PC-3 (cell line): ENCODE measurements at regions not wholly inside any gene's neighbourhood (a gene's known extent, or its start where the extent isn't known, plus 50 kb on each side); places are given as distances from the start of the nearest gene placed in this dataset.
A peak's percentile ranks its signal among the peaks of the same experiment; 100 is the strongest.

ENCODE experiments used
- ATAC-seq: fragments of 200-7000 bp; cut with Tn5 transposase; 2 replicates; pipeline ENCODE4 v1.9.1; 2020; ENCODE audit warnings: mild to moderate bottlenecking, moderate library complexity
- BruUV-seq: library from RNA; stranded (reverse); fragments of 400-500 nt; replicated peaks from 2 replicates; lab custom pipeline; 2021; lab: Mats Ljungman, UMichigan
- CTCF ChIA-PET: fragments of 300-600 bp; sonication (Branson Sonifier 250); formaldehyde crosslinking; loops from one replicate; lab custom pipeline; 2022; ENCODE audit warnings: antibody characterized with exemption; lab: Charles Lee
- POLR2A ChIA-PET: fragments of 300-600 bp; sonication (Branson Sonifier 250); formaldehyde crosslinking; loops from one replicate; lab custom pipeline; 2022; ENCODE audit warnings: antibody characterized with exemption; ENCODE audit not compliant: unreplicated experiment; lab: Charles Lee
- DNase-seq: peaks from one replicate; pipeline ENCODE4 v3.0.0-alpha.2; 2015
- H2AFZ ChIP-seq: fragments of 300-600 bp; sonication (generic); 2 replicates; pipeline ENCODE4 v1.6.0; 2016; ENCODE audit warnings: antibody characterized with exemption, low read length
- H3F3A ChIP-seq: fragments of 300-600 bp; sonication (generic); one replicate; pipeline ENCODE4 v1.6.0; 2017; ENCODE audit warnings: antibody characterized with exemption, low read length, control low read depth, mild to moderate bottlenecking; ENCODE audit not compliant: unreplicated experiment
- H3K27ac ChIP-seq: fragments of 300-600 bp; sonication (generic); 2 replicates; pipeline ENCODE4 v1.5.1; 2016; ENCODE audit warnings: mild to moderate bottlenecking, low read length
- H3K27me3 ChIP-seq: fragments of 300-600 bp; sonication (generic); 2 replicates; pipeline ENCODE4 v1.6.1; 2016; ENCODE audit warnings: low read length, mixed read lengths
- H3K36me3 ChIP-seq: fragments of 300-600 bp; sonication (generic); 2 replicates; pipeline ENCODE4 v1.6.1; 2016; ENCODE audit warnings: low read depth, mixed run types, low read length, mixed read lengths
- H3K4me1 ChIP-seq: fragments of 300-600 bp; sonication (generic); 2 replicates; pipeline ENCODE4 v1.5.1; 2016; ENCODE audit warnings: low read length; ENCODE audit not compliant: insufficient read depth
- H3K4me2 ChIP-seq: fragments of 300-600 bp; sonication (generic); 2 replicates; pipeline ENCODE4 v1.6.0; 2016; ENCODE audit warnings: low read length
- H3K4me3 ChIP-seq: fragments of 300-600 bp; sonication (generic); 2 replicates; pipeline ENCODE4 v1.5.1; 2016; ENCODE audit warnings: mild to moderate bottlenecking, low read length, mixed read lengths
- H3K79me2 ChIP-seq: fragments of 300-600 bp; sonication (generic); 2 replicates; pipeline ENCODE4 v1.6.1; 2017; ENCODE audit warnings: low read length, mixed read lengths
- H3K9ac ChIP-seq: fragments of 300-600 bp; sonication (generic); 2 replicates; pipeline ENCODE4 v1.6.0; 2016; ENCODE audit warnings: mild to moderate bottlenecking, low read length
- H3K9me2 ChIP-seq: fragments of 300-600 bp; sonication (generic); replicated peaks from 2 replicates; pipeline ENCODE4 v1.6.1; 2016; ENCODE audit warnings: mixed run types, low read length, mixed read lengths
- H3K9me3 ChIP-seq: fragments of 300-600 bp; sonication (generic); 2 replicates; pipeline ENCODE4 v1.6.1; 2016; ENCODE audit warnings: low read length, mixed read lengths
- H4K20me1 ChIP-seq: fragments of 300-600 bp; sonication (generic); 2 replicates; pipeline ENCODE4 v1.6.1; 2016; ENCODE audit warnings: low read length, mixed read lengths
- EZH2 ChIP-seq: fragments of 300-600 bp; sonication (generic); IDR thresholded peaks from one replicate; pipeline ENCODE4 v1.6.1; 2017; ENCODE audit warnings: antibody characterized with exemption, mild to moderate bottlenecking, low read length; ENCODE audit not compliant: unreplicated experiment
- EZH2phosphoT487 ChIP-seq: fragments of 300-600 bp; sonication (generic); IDR thresholded peaks from 2 replicates; pipeline ENCODE4 v1.6.1; 2018; ENCODE audit warnings: mild to moderate bottlenecking, antibody characterized with exemption, low read length, borderline replicate concordance
- intact Hi-C: fragments of 100-400 bp; cut with micrococcal nuclease; formaldehyde crosslinking; loops from 2 replicates; pipeline ENCODE4 v1.9.0; 2023
- TF ChIP-seq, protein P1 (sequence below): fragments of 300-600 bp; sonication (generic); conservative IDR thresholded peaks from 2 replicates; pipeline ENCODE4 v1.5.1; 2017; ENCODE audit warnings: antibody characterized with exemption, low read depth, mild to moderate bottlenecking, low read length

DNA sequence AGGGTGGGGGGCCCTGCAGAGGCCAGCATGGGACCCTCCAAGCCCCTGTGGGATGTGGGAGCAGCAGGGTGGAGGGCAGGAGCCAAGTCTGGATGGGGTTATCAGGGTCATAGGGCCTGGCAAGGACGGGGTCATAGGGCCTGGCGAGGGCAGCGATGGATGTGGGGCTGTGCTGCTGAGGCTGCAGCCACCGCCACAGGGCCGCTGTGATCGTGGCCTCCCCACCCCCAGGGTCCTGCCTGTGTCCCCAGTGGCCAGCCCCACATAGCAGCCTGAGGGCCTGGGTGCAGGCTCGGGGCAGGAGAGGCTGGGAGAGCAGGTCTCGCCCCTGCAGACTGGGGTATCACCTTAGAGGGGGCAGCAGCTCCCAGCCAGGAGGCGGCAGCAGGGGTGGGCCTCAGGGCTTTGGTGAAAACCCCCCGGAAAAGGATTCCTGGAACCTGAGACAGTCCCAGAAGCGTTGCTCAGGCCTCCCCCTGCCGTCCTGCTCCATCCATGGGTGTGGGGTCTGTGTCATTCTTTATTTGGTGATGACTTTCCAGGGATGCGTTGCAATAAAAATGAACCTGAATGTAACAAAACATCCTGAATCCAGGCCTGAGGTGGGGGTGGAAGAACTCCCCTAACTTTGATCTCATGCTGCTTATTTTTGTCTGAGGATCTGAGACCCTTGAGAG is 107.3 kb upstream of the SHH start:
- Histone ChIP-seq H3K27me3 (no peaks in the 10 kb centered on the region), H3K4me2 (peak overlapping the region; percentile 67), H3K4me1 (peaks cover 54% of the 10 kb centered on the region), H2AFZ (no peak overlapping the region), H3K9me3 (no peaks in the 10 kb centered on the region), H3K9ac (peak overlapping the region; percentile 52), H4K20me1 (no peaks in the 10 kb centered on the region), H3F3A (no peaks in the 10 kb centered on the region), H3K79me2 (no peaks in the 10 kb centered on the region), H3K27ac (peak overlapping the region; percentile 76), H3K9me2 (no peaks in the 10 kb centered on the region), H3K36me3 (no peaks in the 10 kb centered on the region), H3K4me3 (peak overlapping the region; percentile 7; the same call in 1 of the 2 replicates)
- ChIA-PET POLR2A (interaction anchor here (0.6 kb wide), 1 partner anchor 105 kb away, joined by 3 read pairs; no protein-coding TSS in a partner anchor), CTCF (no interaction called here)
- intact Hi-C loops = loop anchor here (2.0 kb wide), 4 partner anchors 31 to 87 kb away; no protein-coding TSS in a partner anchor
- peak; percentile 59 for ATAC-seq
- BruUV-seq = no TSS peak
- peak; percentile 69 for DNase-seq
- TF ChIP-seq, protein P1, sequence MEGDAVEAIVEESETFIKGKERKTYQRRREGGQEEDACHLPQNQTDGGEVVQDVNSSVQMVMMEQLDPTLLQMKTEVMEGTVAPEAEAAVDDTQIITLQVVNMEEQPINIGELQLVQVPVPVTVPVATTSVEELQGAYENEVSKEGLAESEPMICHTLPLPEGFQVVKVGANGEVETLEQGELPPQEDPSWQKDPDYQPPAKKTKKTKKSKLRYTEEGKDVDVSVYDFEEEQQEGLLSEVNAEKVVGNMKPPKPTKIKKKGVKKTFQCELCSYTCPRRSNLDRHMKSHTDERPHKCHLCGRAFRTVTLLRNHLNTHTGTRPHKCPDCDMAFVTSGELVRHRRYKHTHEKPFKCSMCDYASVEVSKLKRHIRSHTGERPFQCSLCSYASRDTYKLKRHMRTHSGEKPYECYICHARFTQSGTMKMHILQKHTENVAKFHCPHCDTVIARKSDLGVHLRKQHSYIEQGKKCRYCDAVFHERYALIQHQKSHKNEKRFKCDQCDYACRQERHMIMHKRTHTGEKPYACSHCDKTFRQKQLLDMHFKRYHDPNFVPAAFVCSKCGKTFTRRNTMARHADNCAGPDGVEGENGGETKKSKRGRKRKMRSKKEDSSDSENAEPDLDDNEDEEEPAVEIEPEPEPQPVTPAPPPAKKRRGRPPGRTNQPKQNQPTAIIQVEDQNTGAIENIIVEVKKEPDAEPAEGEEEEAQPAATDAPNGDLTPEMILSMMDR = no peak; the same call in 1 of the 2 replicates
- TF ChIP-seq EZH2phosphoT487 = no peak
- no peak for TF ChIP-seq EZH2

DNA sequence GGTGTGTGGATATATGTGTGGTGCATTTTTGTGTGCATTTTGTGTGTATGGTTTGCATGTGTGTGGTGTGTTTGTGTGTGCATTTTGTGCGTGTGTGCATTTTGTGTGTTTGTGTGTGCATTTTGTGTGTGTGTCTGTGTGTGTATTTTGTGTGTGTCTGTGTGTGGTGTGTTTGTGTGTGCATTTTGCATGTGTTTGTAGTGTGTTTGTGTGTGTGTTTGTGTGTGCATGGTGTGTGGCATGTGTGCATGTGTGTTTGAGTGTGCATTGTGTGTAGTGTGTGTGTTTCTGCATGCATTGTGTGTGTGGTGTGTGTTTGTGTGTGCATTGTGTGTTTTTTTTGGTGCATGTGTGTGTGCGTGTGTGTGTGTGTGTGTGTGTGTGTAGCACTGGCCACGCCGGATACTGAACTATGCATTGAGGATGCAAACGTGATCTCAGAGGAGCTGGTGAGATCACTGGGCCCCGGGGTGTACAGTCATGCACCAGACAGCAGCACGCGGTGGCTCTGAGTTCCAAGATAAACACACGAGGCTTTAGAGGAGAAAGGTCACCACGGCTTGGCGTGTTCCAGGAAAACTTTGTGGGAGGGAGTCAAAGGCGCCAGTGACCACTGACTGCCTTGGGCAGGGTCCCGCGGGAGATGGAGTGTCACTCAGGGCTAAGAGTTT is 106.6 kb upstream of the SHH start:
- POLR2A ChIA-PET = interaction anchor here (0.6 kb wide), 1 partner anchor 104 kb away, joined by 3 read pairs; no protein-coding TSS in a partner anchor
- BruUV-seq = no TSS peak
- no peaks in the 10 kb centered on the region for H3K9me3 ChIP-seq

More for the DNA sequence above, 106.6 kb upstream of the SHH start:
- H3K36me3 ChIP-seq = no peaks in the 10 kb centered on the region
- no peaks in the 10 kb centered on the region for H3K27me3 ChIP-seq
- no peaks in the 10 kb centered on the region for H3F3A ChIP-seq
- no peak overlapping the region for H2AFZ ChIP-seq
- intact Hi-C loops = loop anchor here (2.0 kb wide), 4 partner anchors 32 to 88 kb away; no protein-coding TSS in a partner anchor
- H3K4me1 ChIP-seq = peaks cover 54% of the 10 kb centered on the region
- no peak for TF ChIP-seq EZH2phosphoT487
- TF ChIP-seq, protein P1 = no peak
- peak overlapping the region; percentile 7; the same call in 1 of the 2 replicates for H3K4me3 ChIP-seq
- H3K79me2 ChIP-seq = no peaks in the 10 kb centered on the region
- no peaks in the 10 kb centered on the region for H3K9me2 ChIP-seq
- peak; percentile 76 for ATAC-seq
- H4K20me1 ChIP-seq = no peaks in the 10 kb centered on the region
- peak; percentile 94 for DNase-seq
- H3K4me2 ChIP-seq = peak overlapping the region; percentile 67
- H3K9ac ChIP-seq = peak overlapping the region; percentile 52
- CTCF ChIA-PET = no interaction called here
- peak overlapping the region; percentile 76 for H3K27ac ChIP-seq
